ENCODE measurements at regions not wholly inside any gene's neighbourhood (a gene's known extent, or its start where the extent isn't known, plus 50 kb on each side); places are given as distances from the start of the nearest gene placed in this dataset.

- no peak for TF ChIP-seq CTCF (IDR thresholded peaks at IDR 0.05)
- no peak for TF ChIP-seq POLR2A (IDR thresholded peaks at IDR 0.05)
Observed at GRCh38 chr13:104414181-104414580, 1348.0 kb upstream of the SLC10A2 start.

Data from right lobe of liver (tissue), 4 donors.